RPMI8226 (cell line): ENCODE measurements at regions not wholly inside any gene's neighbourhood (a gene's known extent, or its start where the extent isn't known, plus 50 kb on each side); places are given as distances from the start of the nearest gene placed in this dataset.
"Not testable (repeated sequence)": the region's sequence is repeated elsewhere in the genome, so short reads cannot be mapped to it uniquely, and the experiment has no call there.

Source experiments
- DNase-seq: peaks from one replicate; pipeline ENCODE4 v3.0.0-alpha.2; 2015

DNA sequence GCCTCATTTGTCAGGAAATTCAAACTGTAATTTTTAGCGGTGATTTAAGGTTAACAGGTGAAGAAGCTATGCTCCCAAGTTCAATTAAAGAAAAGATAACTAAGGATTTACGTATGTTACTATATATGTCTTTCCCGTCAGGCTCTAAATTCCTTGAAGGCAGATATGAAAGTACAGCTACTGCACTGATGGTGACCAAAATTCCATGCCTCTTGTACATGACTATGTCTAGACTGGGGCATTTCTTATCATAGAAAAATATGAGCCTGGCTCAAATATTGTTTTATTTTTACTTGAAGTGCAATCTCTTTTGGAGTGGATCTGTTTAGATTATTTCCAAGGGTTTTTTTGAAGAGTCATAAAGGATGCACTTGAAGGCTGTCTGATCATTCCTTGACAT is 647.1 kb upstream of the KCNMB2 start:
- no peak for DNase-seq

DNA sequence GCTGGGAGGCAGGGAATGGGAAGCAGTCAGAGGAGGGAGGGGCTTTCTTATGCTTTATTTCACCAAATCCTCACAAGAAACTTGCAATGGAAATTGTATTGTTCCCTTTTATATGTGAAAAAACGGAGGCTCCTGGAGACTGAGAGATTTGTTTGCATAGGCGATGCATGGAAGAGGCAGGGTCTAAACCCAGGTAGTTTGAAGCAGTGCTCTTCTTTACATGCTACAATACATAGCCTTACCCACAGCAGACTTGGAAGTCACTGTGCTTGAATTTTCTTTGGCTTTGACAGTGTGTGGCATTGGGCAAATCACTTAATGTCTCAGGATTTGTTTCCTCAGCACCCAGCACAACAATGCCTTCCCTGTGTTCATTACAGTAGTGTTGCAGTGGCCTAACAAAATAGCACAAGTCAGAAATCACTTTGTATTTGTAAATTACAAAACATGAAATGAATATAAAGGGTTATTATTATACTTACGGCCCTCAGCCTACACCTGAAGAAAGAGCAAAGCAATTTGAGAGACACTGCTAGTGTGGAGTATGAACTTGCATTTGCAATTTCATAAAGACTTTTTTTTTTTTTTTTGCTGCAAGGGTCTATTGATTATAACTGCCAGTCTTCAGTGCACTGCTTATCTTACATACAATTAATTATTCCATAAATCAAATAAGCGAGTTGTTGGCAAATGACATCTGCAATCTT is 646.4 kb upstream of the KCNMB2 start:
- DNase-seq, result no peak

DNA sequence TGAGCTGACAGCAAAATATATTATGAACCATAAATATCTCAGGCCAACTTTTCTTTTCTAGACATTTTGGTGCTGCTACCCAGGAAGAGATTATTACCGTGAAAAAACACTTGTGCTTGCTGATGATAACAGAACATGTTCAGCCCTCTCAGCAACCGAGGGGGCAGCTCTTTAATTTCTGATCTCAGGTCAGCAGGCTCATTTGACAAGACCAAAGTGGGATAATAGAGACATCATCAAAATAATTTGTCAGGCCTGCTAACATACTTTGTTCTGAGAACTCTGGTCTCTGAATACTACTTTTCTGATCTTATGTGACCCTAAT is 645.9 kb upstream of the KCNMB2 start:
- no peak for DNase-seq

DNA sequence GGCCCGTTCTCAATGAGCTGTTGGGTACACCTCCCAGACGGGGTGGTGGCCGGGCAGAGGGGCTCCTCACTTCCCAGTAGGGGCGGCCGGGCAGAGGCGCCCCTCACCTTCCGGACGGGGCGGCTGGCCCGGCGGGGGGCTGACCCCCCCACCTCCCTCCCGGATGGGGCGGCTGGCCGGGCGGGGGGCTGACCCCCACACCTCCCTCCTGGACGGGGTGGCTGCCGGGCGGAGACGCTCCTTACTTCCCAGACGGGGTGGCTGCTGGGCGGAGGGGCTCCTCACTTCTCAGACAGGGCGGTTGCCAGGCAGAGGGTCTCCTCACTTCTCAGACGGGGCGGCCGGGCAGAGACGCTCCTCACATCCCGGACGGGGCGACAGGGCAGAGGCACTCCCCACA is 644.7 kb upstream of the KCNMB2 start:
- not testable (repeated sequence) for DNase-seq

DNA sequence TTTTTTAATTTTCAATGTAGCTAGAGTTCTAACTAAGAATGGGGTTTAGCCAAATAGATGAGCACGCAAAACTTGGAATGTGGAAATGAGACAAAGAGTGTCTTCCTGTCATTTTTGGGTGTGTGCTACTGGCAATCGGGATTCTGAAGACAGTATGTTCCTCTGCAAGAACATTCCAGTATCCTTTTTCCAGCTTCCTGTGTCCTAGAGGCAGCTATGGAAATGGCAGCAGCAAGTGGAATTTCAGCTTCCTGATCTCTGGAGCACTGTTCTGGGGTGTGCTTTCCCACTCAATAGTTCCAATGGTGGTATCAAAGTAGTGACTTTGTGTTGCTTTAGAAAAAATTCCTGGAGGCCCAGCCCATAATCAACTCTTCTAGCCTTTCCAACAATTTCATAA is 642.9 kb upstream of the KCNMB2 start:
- DNase-seq, result no peak

DNA sequence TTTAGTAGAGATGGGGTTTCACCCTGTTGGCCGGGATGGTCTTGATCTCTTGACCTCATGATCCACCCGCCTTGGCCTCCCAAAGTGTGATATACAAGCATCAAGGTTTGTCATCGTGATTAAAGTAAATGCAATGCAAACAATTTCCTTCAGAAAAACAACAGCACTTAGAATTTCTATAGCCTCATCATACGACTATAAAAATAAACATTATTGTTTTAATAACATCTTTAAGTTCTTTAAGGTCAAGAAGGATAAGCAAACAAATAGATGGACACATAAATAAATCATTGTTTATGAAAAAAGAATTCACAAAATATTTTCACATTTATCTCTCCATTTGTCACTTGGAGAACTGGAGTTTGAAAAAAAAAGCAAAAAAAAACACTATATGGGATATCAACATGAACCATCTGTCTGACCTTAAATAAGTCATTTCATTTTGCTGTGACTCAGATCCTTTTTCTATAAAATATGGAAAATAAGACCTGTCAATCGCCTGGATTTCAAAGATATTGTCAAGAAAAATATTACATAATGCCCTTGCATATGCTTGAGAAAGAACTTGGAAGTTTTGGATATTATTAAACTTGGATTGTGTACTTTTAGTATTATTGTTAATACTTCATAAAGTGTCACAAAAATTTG is 642.0 kb upstream of the KCNMB2 start:
- DNase-seq, result no peak

DNA sequence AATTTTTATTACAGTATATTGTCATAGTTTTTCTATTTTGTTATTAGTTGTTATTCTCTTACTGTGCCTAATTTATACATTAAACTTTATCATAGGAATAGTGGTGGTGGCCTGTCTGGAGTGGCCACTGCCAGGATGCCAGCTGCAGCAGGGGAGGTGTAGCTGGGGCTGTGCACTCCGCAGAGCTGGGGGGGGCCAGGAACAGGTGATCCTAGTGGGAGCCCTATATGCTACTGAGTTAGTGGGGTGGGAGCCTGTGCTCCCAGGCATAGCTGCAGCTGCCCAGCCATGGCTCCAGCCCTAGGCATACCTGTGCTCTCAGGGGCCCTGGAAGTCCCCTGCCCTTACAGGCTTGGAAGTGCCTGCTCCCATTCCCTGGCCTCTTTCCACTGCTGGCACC is 638.1 kb upstream of the KCNMB2 start:
- DNase-seq, result no peak

DNA sequence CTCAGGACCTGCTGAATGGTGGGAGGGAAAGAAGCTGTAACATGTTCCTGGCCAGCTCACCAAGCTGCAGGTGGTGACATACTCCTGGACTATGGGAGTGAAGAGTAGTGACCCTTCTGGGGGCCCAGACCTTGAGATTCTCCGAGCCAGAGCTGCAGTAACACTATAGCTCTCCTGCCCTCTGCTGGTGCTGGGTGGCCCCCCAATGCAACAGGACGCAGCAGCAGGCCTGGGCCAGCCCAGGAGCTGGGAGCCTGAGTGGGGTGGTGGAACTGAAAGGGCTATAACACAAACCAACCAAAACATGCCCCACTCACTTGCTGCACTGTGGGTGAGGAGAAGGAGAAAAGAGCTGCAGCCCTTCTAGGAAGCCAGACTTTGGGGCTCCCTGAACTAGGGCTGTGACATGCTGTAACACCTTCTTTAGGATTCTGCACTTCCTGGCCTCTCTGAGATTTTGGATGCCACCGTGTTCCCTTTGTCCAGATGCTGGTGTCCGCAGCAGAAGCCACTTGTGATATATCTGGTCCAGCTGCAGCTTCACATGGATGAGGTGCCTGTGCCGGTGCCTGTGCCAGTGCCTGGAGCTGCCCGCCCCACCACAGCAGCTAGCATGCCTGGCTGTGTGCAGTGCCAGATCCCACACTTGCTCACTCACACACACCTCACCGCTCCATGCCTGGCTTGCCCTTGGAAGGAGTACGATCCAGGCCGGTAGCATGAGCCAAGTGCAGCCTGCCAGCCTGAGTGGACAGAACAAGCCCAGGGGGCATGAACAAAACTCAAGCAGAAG is 636.8 kb upstream of the KCNMB2 start:
- DNase-seq, result no peak

DNA sequence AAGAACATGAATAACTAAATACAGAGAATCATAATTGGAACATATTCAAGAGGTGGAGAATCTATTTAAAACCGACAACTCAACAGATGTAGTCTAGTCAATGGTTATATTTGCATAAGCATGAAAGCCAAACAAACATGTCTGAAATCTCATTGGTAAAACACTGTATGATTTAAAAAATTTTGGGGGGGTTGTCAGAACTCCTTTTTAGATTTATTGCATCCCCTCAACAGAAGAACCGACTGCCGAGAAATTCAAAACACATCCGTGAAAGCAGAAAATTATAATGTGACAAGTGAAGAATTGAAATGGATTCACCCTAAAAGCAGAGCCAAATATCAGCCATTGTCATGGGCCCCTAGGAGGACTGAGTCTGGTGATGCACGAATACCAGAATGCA is 633.4 kb upstream of the KCNMB2 start:
- DNase-seq, result no peak

DNA sequence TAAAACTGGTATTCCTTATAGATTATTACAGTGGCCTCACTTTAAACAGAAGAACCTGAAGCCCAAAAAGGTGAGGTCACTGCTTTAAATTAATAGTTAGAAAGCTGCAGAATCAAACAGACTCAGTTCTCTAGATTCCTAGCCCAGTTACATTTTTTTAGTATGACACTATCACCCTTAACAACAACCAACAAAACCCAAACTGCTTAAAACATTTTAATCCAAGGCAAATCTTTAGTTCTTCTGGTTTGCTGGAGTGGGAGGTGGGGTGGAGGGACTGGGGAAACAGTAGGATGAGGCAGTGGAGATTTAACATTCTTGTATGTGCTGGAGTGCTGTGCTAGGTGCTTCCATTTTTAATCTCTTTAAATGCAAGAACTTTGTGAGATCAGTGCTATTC is 631.6 kb upstream of the KCNMB2 start:
- no peak for DNase-seq

DNA sequence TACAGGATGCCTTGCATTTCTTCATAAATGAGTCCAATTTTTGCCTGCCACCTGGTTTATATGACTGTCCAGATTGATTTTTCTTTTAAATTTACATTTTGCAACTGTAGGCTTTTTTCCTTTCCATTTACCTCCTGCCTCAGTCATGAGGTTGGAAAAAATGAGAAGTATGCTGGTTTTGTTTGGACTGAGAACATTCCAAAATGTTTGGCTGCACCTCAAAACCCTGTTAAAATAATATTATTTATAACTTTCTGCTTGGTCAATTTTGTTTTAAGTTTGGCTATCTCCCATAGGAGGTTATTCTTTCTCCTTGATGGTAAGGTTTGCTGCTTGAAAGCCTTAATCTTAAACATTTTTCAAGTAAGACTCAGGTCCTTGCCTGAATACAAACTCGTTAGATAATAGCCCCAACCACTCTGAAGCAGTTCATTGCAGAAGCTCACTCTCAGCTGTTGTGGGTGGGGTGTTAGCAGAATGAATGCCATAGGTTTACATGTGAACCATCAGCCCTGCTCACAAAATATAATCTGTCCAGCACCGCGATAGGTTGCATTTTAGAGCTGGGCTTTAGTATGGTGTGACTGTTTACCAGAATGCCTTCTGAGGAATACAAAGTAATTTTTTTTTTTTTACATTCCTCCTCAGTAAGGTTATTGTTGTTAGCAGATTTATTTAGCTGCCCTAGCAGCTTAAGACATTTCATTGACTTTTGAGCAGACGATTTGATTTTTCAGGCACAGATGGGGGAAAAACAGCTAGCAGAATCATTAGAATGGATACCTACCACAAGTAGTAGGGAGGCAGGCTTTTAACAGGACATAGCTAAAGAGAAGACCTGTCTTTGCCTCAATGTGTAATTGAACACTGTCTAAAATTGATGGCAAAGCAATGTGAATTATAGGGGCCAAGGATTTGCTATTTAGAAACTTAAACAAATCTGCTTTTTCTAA is 630.8 kb upstream of the KCNMB2 start:
- no peak for DNase-seq

DNA sequence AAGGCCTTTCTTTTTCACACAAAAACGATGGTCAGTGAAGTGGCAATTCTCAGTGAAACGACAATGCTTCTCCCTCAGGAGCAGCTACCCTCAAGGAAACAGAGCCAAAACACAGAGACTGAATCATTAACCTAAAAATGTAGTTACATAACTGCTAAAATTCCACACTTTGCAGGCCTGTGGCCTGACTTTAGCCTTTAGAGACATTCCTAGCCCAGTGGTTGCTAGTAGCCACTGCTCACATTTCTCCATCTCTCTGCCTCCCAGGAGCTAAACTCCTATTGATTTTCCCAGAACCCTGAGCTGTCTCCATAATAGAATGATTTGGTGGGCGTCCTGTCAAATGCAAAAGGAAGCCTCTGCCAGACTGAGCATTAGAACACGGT is 630.1 kb upstream of the KCNMB2 start:
- no peak for DNase-seq

DNA sequence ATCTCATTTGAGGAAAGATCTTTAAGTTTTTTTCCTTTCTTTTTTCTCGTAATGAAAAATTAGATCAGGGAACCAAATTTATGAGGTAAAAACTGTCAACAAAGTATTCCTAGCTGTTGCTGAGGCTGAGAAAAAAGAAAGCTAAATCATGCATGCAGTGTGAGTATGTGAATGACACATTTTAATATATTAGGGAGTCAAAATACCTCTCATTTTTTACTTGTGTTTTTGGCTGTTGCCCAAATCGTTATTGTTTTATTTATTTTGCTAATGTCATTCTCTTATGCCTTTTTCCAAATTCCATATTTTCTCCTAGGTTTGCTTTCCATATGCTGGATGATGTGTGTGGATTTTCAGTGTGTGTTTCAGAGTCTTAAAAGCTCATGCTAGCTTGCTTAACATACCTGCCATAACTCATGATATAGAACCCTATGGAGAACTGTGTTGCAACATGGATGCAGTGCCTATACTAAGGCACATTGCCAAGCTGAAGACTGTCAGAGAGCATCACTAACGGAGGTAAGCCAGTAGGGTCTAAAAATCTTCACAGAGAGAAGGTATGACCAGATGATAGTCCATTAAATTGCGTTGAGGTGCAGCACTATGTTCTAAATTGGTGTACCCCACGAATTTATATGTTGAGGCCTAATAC is 629.5 kb upstream of the KCNMB2 start:
- no peak for DNase-seq

DNA sequence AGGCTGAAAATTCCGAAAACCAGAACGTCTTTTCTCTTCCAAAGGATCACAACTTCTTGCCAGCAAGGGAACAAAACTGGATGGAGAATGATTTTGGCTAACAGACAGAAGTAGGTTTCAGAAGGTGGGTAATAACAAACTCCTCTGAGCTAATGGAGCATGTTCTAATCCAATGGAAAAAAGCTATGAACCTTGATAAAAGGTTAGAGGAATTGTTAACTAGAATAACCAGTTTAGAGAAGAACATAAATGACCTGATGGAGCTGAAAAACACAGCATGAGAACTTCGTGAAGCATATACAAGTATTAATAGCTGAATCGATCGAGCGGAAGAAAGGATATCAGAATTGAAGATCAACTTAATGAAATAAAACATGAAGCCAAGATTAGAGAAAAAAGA is 626.7 kb upstream of the KCNMB2 start:
- not testable (repeated sequence) for DNase-seq

DNA sequence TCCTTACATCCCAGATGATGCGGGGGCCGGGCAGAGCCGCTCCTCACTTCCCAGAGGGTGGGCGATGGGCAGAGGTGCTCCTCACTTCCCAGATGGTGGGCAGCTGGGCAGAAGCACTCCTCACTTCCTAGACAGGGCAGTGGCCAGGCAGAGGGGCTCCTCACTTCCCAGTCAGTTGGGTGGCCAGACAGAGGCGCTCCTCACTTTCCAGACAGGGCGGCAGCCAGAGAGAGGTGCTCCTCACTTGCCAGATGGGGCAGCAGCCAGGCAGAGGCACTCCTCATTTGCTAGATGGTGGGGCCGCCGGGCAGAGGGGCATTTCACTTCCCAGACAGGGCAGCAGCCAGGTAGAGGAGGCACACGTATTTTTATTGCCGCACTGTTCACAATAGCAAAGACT is 622.0 kb upstream of the KCNMB2 start:
- DNase-seq, result no peak

DNA sequence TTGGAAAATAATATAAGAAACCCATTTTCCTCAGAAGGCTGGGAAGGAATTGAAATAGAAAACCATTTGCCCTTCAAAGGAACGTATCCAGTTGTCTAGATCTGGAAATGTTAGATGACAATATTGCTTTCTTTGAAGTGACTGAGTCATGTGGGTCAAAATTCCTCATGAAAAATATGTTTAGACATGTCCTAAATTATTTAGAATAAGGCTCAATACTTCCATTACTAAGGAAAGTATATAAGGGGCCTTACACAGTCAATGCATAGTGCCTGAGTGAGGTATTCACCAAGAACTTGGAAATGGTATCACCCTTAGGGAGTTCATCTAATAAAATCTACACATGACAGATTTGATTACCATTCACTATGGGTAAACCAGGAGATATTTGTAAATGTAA is 619.8 kb upstream of the KCNMB2 start:
- no peak for DNase-seq

DNA sequence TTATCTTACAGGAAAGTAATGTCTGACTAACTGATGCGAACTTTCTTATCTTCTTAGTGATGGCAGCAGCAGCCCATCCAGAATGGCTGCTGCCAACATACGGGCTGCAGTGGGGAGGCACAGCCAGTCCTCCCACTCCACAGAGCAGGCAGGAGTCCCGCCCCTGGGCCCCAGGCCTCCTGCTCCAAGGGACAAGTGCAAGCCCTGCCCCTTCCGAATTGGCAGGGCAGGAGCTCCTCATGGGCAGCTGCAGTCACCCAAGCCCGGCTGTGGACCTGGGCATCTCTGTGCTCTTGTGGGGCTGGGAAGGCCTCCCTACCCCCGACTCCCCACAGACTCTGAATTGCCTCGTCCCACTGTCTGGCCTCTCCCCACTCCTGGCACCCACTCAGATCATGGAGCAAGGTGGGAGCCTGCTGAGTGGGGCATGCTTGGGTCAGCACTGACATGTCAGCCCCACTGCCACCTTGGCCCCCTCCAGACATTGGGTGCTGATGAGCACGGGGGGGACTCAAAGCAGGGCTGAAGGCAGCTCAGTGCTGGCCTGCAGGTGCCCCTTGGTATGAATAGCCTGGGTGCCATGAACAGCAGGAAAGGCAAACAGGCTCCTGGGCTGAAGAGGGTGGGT is 618.9 kb upstream of the KCNMB2 start:
- DNase-seq, result no peak

DNA sequence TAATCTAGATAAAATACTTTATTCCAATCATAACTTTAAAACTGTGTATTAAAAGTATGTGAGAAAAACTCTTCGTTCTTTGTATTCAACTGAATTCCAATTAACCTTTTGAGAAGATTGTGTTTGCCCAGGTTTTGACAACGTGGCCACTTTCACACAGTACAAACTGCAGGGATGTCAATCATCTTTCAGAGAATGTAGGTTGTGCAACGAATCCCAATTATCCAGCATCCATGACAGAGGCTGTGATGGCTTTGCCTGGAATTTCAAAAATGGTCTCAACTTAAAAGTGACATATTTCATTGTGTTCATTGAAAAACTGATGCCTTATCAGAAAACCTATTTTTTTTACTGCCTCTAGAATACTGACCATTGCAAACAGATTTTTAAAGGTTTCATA is 615.1 kb upstream of the KCNMB2 start:
- DNase-seq, result no peak

DNA sequence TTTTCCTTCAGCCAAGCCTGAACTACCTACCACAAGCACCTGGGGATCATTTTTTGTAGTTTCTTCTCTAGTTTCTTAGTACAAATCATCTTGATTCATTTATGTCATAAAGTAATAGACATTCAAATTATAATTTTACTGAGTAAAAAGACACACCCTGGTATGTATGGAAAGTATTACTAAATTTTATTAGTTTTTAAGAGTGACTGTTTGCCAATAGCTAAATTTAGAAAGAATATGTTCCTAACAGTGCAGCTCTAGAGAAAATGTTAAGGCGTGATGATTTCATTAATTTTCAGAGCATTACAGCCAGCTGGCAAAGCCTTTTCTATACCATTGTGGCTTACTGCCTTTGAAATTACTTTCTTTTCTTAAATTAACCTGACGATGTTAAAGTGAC is 612.0 kb upstream of the KCNMB2 start:
- DNase-seq, result no peak

DNA sequence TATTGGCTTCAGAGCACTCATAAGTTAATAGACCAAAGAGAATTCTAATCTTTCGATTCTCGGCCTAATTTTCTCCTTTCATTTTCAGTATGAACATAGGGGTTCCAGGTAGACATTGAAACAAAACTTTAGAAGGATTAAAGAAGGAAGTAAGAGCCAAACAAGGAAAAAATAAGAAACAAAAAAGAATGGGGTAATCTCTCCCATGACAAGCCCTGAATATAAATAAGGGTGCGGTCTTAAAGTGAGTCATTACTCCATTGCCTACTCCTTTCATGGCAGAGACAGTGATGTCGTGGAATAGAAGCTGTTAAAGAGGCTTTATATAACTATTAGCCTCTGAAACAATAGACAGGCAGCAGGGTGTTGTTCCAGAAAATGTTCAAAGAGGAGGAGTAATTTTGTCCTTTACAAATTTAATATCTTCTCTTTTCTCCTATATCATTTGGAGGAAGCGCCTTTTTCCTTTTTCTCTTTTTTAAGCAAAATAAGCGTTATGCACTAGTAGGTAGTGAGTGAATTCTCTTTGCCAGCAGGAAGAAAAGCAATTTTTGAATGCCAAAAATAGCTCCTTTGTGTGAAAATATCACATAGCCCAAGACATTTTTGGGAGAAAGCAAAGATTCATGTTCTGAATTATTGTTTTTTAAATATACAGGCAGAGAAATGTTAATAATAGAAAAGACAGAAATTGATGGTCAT is 607.9 kb upstream of the KCNMB2 start:
- no peak for DNase-seq

DNA sequence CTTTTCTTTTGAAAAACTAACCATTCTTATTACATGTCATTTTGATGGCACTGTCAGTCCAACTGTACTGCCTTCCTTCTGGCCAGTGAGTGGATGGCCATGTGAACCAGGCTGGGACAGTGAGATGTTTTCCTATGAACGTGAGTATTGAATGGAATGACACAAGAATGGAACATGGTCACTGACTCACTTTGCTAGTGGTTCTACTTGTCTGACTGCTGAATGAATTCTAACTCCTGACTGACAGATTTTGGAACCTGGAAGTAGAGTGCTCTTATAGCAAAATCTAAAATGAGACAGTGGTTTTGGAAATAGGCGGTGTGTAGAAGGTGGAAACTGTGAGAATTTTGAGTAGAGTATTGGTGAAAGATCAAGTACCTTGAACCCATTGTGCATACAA is 606.9 kb upstream of the KCNMB2 start:
- DNase-seq, result no peak

DNA sequence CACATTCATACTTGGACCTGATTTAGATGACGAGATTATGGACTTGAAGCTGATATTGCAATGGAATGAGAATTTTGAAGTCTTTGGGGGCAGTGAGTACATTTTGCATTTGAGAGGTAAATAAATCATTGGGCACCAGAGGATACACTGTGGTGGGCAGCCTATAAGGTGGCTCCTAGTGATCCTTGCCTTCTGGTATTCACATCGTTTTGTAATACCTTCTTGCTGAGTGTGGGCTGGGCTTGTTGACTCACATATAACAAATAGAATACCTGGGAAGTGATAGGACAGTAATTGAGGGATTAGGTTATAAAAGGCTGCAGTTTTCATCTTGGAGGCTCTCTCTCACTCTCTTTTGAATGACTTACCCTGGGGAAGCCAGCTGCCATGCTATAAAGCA is 605.5 kb upstream of the KCNMB2 start:
- DNase-seq, result no peak
